Tibial artery (tissue), 4 donors: ENCODE measurements at regions not wholly inside any gene's neighbourhood (a gene's known extent, or its start where the extent isn't known, plus 50 kb on each side); places are given as distances from the start of the nearest gene placed in this dataset.

Source experiments
- DNase-seq, 2 donors: peaks; one replicate each; pipeline ENCODE4 v3.0.0-alpha.2; 2019
- H3K27ac ChIP-seq, 2 donors: fragments of 200-600 bp; sonication (generic) in 1 of 2; 1 replicate in 1 of 2; 2 replicates in 1 of 2; pipeline ENCODE4 v1.5.1; 2018 to 2019; ENCODE audit warnings: mild to moderate bottlenecking in 1 of 2
- H3K27me3 ChIP-seq, 2 donors: fragments of 200-600 bp; sonication (generic) in 1 of 2; one replicate each; pipeline versions ENCODE4 v1.5.1 to v1.6.0; 2016 to 2019
- H3K36me3 ChIP-seq, 3 donors: fragments of 200-600 bp; sonication (generic) in 2 of 3; one replicate each; pipeline ENCODE4 v1.5.1; 2016 to 2019; ENCODE audit warnings: mild to moderate bottlenecking in 2 of 3
- H3K4me1 ChIP-seq, 4 donors: fragments of 200-600 bp; sonication (generic) in 2 of 4; 1 replicate in 3 of 4; 2 replicates in 1 of 4; pipeline ENCODE4 v1.5.1; 2016 to 2019
- H3K4me3 ChIP-seq, 2 donors: fragments of 200-600 bp; sonication (generic) in 1 of 2; 1 replicate in 1 of 2; 2 replicates in 1 of 2; pipeline ENCODE4 v1.5.1; 2018 to 2019; ENCODE audit warnings: mild to moderate bottlenecking in 2 of 2
- H3K9me3 ChIP-seq, 3 donors: fragments of 200-600 bp; sonication (generic) in 1 of 3; one replicate each; pipeline ENCODE4 v1.5.1; 2016 to 2019
- CTCF ChIP-seq, 2 experiments: fragments of 200-600 bp in 1 of 2; fragments of 450-650 bp in 1 of 2; IDR thresholded peaks; one replicate each; pipeline ENCODE4 v1.5.1; 2017 to 2019; ENCODE audit warnings: antibody characterized with exemption in 2 of 2, mild to moderate bottlenecking in 1 of 2, moderate library complexity in 1 of 2
- intact Hi-C: fragments of 100-400 bp; cut with DNase I; formaldehyde crosslinking; loops from one replicate; pipeline ENCODE4 v1.15.0; 2023; ENCODE audit warnings: low total_unique reads

GRCh38 chr3:168155303-168155702 is 59.6 kb upstream of the GOLIM4 start:
- no peak overlapping the region for H3K27ac ChIP-seq
- TF ChIP-seq CTCF (IDR thresholded peaks at IDR 0.05), result no peak
- no peak for DNase-seq
- no peak overlapping the region for H3K4me3 ChIP-seq
- no peaks in the 10 kb centered on the region for H3K4me1 ChIP-seq
- H3K27me3 ChIP-seq, result peaks cover 0 to 5% of the 10 kb centered on the region in 2 donors
- no peaks in the 10 kb centered on the region for H3K36me3 ChIP-seq
- peaks cover 0 to 14% (median 3%) of the 10 kb centered on the region in 3 donors for H3K9me3 ChIP-seq
- intact Hi-C loops, result no loop called here

- no peak for DNase-seq
- intact Hi-C loops, result no loop called here
- H3K36me3 ChIP-seq, result no peaks in the 10 kb centered on the region
- peaks cover 0 to 5% of the 10 kb centered on the region in 2 donors for H3K27me3 ChIP-seq
- TF ChIP-seq CTCF (IDR thresholded peaks at IDR 0.05), result no peak
- no peak overlapping the region for H3K27ac ChIP-seq
- H3K9me3 ChIP-seq, result peaks cover 0 to 14% (median 3%) of the 10 kb centered on the region in 3 donors
- H3K4me1 ChIP-seq, result no peaks in the 10 kb centered on the region
- no peak overlapping the region for H3K4me3 ChIP-seq
Measured at GRCh38 chr3:168154089-168154488, 58.4 kb upstream of the GOLIM4 start.

GRCh38 chr3:168152149-168152548 is 56.4 kb upstream of the GOLIM4 start:
- no peak for TF ChIP-seq CTCF (IDR thresholded peaks at IDR 0.05)
- Histone ChIP-seq H3K4me1 (no peaks in the 10 kb centered on the region), H3K27ac (no peak overlapping the region), H3K27me3 (peaks cover 0 to 5% of the 10 kb centered on the region in 2 donors), H3K36me3 (no peaks in the 10 kb centered on the region), H3K4me3 (no peak overlapping the region), H3K9me3 (peaks cover 0 to 14% (median 3%) of the 10 kb centered on the region in 3 donors)
- no peak for DNase-seq
- intact Hi-C loops, result no loop called here
